HG02885 (cell line): ENCODE measurements at regions not wholly inside any gene's neighbourhood (a gene's known extent, or its start where the extent isn't known, plus 50 kb on each side); places are given as distances from the start of the nearest gene placed in this dataset.
"Not testable (repeated sequence)": the region's sequence is repeated elsewhere in the genome, so short reads cannot be mapped to it uniquely, and the experiment has no call there.

Experiments used
- ATAC-seq: cut with Tn5 transposase; IDR thresholded peaks from one replicate; pipeline ENCODE4 v1.9.1; 2021; ENCODE audit warnings: mild to moderate bottlenecking; ENCODE audit not compliant: unreplicated experiment, poor library complexity

GRCh38 chr6:144921206-144921975, 636.3 kb downstream of the UTRN start:
- ATAC-seq: no peak

DNA sequence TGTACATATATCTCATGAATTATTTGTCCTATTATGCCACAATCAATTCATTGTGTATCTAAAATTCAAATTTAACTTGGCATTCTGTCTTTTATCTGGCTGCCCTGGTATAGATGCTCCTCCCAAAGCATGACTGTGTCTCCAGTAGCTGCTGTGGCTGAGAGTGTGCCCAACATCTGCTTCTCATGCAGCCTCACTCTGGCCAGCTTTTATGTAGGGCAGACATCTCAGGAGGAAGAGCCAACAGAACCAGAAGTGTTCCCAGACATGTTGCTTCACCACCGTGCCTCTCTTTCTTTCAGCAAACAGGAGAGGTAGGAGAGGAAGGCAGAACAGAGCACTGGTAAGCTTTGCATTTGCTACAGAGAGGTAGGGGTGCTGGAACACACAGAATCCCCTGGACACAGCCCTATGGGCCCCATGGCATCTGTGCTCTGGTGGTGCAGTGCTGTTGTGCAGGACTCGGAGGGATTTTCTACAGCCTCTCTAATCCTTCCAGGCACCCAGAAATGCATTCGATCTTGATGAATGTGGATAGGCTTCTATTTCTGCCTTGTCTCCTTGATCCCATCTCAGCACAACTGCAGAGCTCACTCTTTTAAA, 637.1 kb downstream of the UTRN start:
- no peak for ATAC-seq

DNA sequence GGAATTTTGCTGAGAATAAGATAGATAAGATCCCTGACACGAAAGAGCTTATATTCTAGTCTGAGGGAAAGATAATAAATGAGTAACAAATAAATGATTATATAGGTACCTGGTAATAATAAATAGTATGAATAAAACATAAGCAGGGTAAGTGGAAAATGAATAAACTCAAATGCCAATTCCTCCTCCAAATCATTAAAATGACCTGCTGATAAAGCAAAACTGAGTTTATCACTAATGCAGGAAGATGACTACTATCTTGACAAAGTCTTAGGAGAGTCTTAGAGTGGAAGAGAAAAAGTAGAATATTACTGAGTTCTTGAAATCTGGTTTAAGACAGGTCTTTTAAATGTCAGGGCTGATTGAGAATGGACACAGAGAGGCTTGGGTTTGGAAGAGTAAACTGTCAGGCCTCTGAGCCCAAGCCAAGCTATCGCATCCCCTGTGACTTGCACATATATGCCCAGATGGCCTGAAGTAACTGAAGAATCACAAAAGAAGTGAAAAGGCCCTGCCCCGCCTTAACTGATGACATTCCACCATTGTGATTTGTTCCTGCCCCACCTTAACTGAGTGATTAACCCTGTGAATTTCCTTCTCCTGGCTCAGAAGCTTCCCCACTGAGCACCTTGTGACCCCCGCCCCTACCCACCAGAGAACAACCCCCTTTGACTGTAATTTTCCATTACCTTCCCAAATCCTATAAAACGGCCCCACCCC, 637.8 kb downstream of the UTRN start:
- not testable (repeated sequence) for ATAC-seq

DNA sequence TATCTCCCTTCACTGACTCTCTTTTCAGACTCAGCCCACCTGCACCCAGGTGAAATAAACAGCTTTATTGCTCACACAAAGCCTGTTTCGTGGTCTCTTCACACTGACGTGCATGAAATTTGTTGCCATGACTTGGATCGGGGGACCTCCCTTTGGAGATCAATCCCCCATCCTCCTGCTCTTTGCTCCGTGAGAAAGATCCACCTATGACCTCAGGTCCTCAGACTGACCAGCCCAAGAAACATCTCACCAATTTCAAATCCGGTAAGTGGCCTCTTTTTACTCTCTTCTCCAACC, 638.3 kb downstream of the UTRN start:
- ATAC-seq: not testable (repeated sequence)

- ATAC-seq: no peak
Observed at GRCh38 chr6:144928847-144929246, 643.7 kb downstream of the UTRN start.

DNA sequence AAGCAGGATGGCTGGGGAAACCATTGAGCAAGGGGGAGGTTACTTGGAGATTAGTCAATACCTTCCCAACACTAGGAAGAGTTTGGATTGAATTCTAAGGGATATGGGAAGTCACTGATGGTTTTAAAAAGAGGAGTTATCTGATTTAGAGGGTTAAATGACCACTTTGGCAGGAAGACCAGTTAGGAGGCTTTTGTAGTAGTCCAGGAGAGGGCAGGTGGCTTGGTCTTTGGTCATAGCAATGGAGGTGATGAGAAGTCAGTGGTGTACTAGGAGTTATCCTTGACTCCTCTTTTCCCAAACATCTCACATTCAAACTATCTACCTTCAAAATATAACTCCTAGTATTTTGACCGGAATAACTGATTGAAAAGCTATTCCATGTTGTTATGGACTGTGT, 644.1 kb downstream of the UTRN start:
- no peak for ATAC-seq

DNA sequence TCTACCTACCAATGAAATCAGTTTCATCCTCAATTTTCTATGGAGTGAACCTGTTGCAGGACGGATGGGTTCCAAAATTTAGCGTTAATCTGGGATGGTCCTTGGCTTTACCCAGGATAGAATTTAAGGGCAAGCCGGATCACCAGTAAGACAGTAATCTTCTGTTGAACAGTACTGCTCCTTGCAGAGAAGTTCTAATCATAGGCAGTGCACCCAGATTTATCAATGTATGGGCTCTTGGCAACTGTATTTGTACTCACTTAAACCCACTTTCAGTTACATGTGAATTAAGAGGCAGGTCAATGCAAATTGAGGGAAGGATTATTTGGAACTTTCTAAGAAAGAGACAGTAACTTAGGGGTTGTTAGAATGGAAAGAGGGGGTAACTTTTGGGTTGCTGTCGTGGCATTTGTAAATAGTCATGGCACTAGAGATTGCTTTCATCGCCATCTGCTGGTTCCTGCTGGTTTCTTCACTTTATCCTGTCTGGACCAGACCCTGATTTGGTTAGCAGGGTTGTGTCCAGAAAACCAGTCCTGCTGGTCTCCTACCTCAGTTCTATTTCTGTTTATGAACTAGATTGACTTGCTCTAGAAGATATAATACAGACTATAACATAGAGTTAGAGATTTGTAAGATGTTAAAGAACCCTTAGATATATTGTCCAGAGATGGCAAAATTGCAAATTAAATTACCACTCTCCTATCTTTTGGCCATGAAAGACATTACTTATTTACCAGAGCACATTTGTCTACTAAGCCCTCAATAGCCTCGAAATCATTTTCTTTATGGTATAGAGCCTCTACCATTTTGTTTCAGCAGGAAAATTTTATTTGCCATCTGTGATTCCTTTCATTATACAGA, 646.3 kb downstream of the UTRN start:
- ATAC-seq: peak; percentile 80

DNA sequence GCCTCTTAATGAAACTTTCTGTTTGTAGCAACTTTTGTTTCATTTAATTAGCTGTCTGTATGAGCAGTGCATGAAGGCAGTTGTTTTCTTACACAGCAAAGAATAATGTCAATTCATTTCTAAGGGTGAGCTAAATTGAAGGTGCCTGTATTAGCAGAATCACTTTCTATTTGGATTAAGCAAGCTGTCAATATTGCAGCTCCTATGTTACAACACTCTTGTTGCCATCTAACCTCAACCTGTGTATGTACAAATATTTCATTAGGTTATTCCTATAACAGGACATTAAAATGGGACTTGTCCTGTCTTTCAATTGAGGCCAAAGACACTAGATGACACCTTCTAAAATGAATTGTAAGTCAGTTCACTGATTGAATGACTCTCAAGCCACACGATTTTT, 647.5 kb downstream of the UTRN start:
- no peak for ATAC-seq

- no peak for ATAC-seq
Observed at GRCh38 chr6:144935181-144935580, 650.0 kb downstream of the UTRN start.

DNA sequence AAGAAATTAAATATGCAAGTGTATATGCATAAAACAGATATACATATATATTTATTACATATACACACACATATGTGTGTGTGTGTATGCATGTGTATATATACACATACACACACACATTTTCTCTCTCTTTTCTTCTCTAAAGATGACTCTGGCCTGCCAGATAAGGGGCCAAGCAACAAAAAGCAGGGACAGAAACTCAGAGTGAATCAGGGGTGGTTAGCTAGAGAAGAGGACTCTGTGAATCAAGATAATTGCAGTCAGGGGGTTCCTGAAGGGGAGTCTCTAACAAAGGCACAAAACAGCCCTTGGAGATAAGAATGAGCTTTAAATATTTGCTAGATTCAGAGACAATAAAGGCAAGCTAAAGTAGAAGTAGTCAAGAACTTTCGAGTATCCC, 650.5 kb downstream of the UTRN start:
- no peak for ATAC-seq

DNA sequence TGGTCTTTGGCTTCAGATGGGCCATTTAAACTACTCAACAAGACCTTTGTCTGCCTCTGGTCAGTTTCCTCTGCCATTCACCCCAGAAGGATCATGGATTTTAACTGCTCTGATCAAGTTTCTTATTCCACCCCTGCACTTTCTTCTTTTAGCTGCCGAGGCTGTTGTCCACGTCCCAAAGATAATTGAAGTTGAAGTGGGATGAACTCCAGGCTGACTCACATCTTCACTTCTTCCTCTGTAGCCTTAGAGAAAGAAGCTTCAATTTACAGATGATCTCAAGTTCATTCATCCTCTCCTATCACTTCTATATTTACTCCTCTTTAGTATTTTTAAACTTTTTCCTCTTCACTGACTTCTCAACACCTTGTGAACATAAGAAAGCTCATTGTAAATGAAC, 651.6 kb downstream of the UTRN start:
- ATAC-seq: no peak

DNA sequence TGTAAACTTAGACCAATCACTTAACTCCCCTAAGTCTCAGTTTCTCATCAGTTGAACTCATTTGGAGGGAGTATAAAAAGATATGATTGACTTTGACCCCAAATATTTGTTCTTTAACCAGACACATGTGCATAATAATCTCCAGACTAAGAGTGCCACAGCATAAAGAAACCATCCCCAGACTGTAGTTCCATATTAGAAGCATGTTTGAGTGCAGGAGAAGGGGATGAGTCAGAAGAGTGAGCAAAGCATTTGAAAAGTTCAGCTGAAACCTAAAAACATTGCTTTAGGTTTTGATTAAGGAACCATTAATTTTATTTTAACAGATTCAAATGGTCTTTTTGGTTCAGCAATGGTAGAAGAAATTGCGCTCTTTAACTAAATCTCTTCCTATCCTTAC, 654.8 kb downstream of the UTRN start:
- no peak for ATAC-seq

- no peak for ATAC-seq
Observed at GRCh38 chr6:144944106-144944505, 659.0 kb downstream of the UTRN start.

- no peak for ATAC-seq
Observed at GRCh38 chr6:144947398-144947976, 662.4 kb downstream of the UTRN start.

DNA sequence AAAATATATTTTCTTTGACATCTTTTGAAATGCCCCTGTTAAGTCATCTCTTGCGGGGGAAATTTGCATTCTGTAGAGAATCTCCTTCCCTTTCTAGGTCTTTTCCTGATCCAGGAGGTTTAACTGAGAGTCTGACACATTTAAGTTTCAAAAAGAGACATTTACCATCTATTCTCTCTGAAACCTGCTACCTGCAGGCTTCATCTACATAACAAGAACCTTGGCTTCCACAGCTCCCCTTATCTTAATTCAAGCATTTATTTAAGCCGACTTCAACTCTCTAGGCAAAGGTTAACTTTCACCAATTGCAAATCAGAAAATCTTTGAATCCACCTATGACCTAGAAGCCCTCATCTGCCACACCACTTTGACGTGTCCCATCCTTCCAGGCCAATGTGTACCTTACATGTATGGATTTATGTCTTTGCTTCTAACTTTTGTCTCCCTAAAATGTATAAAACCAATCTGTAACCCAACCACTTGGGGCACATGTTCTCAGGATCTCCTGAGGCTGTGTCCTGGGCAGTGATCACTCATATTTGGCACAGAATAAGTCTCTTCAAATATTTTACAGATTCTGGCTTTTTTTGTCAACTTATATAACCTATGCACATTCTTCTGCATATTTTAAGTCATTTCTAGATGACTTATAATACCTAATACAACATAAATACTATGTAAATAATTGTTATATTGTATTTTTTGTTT, 666.7 kb downstream of the UTRN start:
- ATAC-seq: no peak

DNA sequence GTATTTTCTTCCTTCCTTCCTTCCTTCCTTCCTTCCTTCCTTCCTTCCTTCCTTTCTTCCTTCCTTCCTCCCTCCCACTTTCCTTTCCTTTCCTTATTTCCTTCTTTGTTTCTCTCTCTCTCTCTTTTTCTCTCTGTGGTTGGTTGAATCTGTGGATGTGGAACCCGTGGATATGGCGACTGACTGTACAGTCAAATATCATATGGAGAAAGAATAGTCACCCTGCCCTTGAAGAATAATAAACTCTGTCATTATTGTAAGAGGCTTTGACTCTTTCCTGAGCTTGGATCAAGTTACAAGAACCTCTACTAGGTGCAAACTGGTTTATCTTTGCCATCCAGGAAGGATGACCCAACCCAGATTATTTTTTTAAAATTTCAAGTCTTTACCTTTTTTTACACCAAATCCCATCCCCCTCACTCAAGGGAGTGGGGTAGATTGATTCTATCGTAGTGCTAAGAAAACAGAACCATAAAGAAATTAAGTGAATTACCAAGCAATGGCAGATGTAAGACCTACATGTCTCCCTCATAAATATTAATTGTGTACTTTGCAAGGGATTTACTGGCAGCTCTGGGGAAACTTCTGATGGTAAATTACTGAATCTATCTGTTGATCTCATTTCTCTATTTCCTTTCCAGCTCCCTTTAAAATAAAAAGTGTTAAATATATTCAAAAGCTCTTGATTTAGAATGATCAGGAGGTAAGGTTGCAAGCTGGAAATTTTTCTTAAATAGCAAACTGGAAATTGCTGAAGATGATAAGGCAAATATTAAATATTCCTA, 667.5 kb downstream of the UTRN start:
- ATAC-seq: no peak

DNA sequence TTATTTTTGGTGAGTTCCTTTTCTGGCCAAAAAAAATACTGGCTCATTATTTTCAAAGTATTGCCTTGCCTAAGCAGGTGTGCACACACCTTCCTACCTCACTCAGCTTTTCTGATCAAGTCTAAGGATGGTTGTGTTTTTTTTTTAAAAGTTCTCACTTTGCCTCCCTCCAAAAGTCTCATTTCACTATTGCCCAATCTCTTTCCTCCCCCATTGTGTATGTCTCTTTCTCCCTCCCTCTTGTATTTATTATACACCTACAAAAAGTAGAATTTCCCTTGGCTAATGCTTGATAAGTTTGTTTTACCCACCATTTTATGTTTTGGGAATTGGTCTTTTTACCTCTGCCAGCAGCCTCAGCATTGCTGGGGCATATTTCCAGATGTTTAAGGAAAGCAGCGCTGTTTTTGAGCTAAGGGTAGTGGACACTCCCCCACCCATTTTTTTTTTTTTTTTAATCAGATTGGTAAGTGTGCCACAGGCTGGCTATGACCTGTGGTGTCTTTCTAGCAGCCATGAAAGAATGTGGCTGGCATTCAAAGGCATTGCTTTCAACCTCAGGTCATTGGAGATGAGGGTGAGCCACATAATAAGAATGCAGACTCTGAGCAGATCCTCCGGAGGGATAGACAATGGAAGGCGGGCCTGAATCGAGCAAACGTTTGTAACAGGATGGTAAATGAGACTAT, 668.6 kb downstream of the UTRN start:
- ATAC-seq: no peak

GRCh38 chr6:144954241-144954556, 669.1 kb downstream of the UTRN start:
- ATAC-seq: no peak

DNA sequence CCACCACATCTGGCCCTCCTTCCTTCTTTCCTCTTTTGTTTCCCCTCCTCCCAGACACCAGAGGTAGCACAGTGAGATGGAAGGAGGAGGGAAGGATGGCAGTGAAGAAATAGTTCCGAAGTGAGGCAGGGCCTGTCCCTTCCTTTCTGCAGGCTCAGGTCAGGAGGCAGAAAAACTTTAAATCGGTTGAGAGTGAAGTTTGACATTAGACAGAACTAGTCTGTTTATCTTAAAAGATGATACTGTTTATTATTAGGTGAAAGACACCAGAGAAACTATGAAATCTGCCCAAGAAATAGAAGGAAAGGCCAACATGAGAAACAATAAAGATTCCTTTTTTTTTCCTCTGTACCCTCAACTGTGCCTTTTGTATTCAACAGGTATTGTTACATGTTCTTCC, 670.3 kb downstream of the UTRN start:
- ATAC-seq: no peak
